H1 (cell line): ENCODE measurements at regions not wholly inside any gene's neighbourhood (a gene's known extent, or its start where the extent isn't known, plus 50 kb on each side); places are given as distances from the start of the nearest gene placed in this dataset.

Source experiments
- CTCF ChIA-PET: fragments of 300-600 bp; sonication (Branson Sonifier 250); formaldehyde crosslinking; loops from one replicate; lab custom pipeline; 2021; ENCODE audit not compliant: partially characterized antibody; lab: Charles Lee
- POLR2A ChIA-PET: fragments of 300-600 bp; sonication (Branson Sonifier 250); formaldehyde crosslinking; loops from one replicate; lab custom pipeline; 2021; ENCODE audit warnings: inconsistent platforms; ENCODE audit not compliant: partially characterized antibody; lab: Charles Lee
- DNase-seq, 2 experiments: peaks; one replicate each; pipeline versions ENCODE4 v3.0.0 to v3.0.0-alpha.2; 2010 to 2022; ENCODE audit warnings: low spot score in 2 of 2, low read depth in 1 of 2, mixed read lengths in 1 of 2
- FAIRE-seq: peaks from 2 replicates; lab custom pipeline; 2011; peaks lifted over from hg19 to GRCh38; lab: Jason Lieb, UNC
- H2AFZ ChIP-seq: 2 replicates; pipeline ENCODE4 v1.8.1; 2012; ENCODE audit warnings: low read length, inconsistent platforms
- H2AK5ac ChIP-seq: 2 replicates; pipeline ENCODE4 v1.6.1; 2013; ENCODE audit warnings: low read depth, low read length
- H2BK120ac ChIP-seq: replicated peaks from 2 replicates; pipeline ENCODE3; 2013; ENCODE audit warnings: low read depth, low read length, inconsistent platforms
- H2BK12ac ChIP-seq: 2 replicates; pipeline ENCODE4 v1.6.1; 2013; ENCODE audit warnings: low read depth, low read length
- H2BK15ac ChIP-seq: 2 replicates; pipeline ENCODE4 v1.6.1; 2013; ENCODE audit warnings: low read length
- H2BK20ac ChIP-seq: 2 replicates; pipeline ENCODE4 v1.6.1; 2013; ENCODE audit warnings: low read length
- H2BK5ac ChIP-seq: 2 replicates; pipeline ENCODE4 v1.6.1; 2013; ENCODE audit warnings: low read depth, low read length
- H3K14ac ChIP-seq: 2 replicates; pipeline ENCODE4 v1.6.1; 2013; ENCODE audit warnings: inconsistent platforms; ENCODE audit not compliant: insufficient read length
- H3K18ac ChIP-seq: 2 replicates; pipeline ENCODE4 v1.6.1; 2013; ENCODE audit warnings: low read length; ENCODE audit errors: extremely low read depth
- H3K23ac ChIP-seq: 2 replicates; pipeline ENCODE4 v1.6.1; 2013; ENCODE audit warnings: inconsistent platforms; ENCODE audit not compliant: insufficient read length
- H3K23me2 ChIP-seq: 2 replicates; pipeline ENCODE4 v1.6.1; 2013; ENCODE audit warnings: low read depth, low read length
- H3K27ac ChIP-seq: 2 replicates; pipeline ENCODE4 v1.6.1; 2011; ENCODE audit warnings: low read depth, low read length, inconsistent platforms
- H3K27me3 ChIP-seq, 4 experiments: replicated peaks in 1 of 4; 1 replicate in 1 of 4; 2 replicates in 3 of 4; pipeline versions ENCODE4 v1.6.1 to v1.8.1; 2011 to 2013; ENCODE audit warnings: low read length in 3 of 4, mild to moderate bottlenecking in 3 of 4, inconsistent platforms in 2 of 4, mixed read lengths in 2 of 4, moderate library complexity in 1 of 4; ENCODE audit not compliant: control insufficient read depth in 3 of 4, insufficient read depth in 3 of 4; ENCODE audit errors: extremely low read depth in 1 of 4
- H3K36me3 ChIP-seq, 4 experiments: 2 replicates each; pipeline versions ENCODE4 v1.6.1 to v1.8.1; 2011 to 2013; ENCODE audit warnings: mild to moderate bottlenecking in 4 of 4, low read length in 3 of 4, moderate library complexity in 2 of 4, control low read depth in 1 of 4, inconsistent platforms in 1 of 4; ENCODE audit not compliant: insufficient read depth in 4 of 4, control insufficient read depth in 2 of 4
- H3K4ac ChIP-seq: replicated peaks from 2 replicates; pipeline ENCODE3; 2013; ENCODE audit warnings: low read length, low read depth, mixed read lengths, inconsistent platforms; ENCODE audit not compliant: insufficient read length
- H3K4me1 ChIP-seq, 4 experiments: replicated peaks in 1 of 4; 1 replicate in 1 of 4; 2 replicates in 3 of 4; pipeline versions ENCODE4 v1.6.1 to v1.8.1; 2011 to 2013; ENCODE audit warnings: low read length in 3 of 4, inconsistent platforms in 2 of 4, mixed read lengths in 1 of 4; ENCODE audit not compliant: insufficient read depth in 4 of 4, control insufficient read depth in 3 of 4
- H3K4me2 ChIP-seq, 2 experiments: 2 replicates each; pipeline versions ENCODE4 v1.6.1 to v1.8.1; 2011 to 2013; ENCODE audit warnings: low read depth in 2 of 2, low read length in 2 of 2, control low read depth in 1 of 2, inconsistent platforms in 1 of 2, mild to moderate bottlenecking in 1 of 2; ENCODE audit not compliant: insufficient read depth in 1 of 2
- H3K4me3 ChIP-seq, 4 experiments: fragments of 200-600, 300-600 bp in 1 of 4; sonication (generic), shearing (Covaris generic), sonication (Bioruptor Twin) in 1 of 4; 2 replicates each; pipeline versions ENCODE4 v1.5.1 to v1.8.1; 2011 to 2016; ENCODE audit warnings: low read length in 4 of 4, low read depth in 3 of 4, control low read depth in 2 of 4, inconsistent platforms in 2 of 4, mild to moderate bottlenecking in 2 of 4, mixed read lengths in 1 of 4, moderate library complexity in 1 of 4; ENCODE audit not compliant: insufficient read depth in 2 of 4; ENCODE audit errors: extremely low read depth in 1 of 4
- H3K56ac ChIP-seq: replicated peaks from 2 replicates; pipeline ENCODE3; 2013; ENCODE audit warnings: low read depth, mild to moderate bottlenecking, mixed read lengths, low read length, inconsistent platforms; ENCODE audit not compliant: insufficient read length
- H3K79me1 ChIP-seq: 2 replicates; pipeline ENCODE4 v1.6.1; 2013; ENCODE audit warnings: low read depth, low read length, control low read depth
- H3K79me2 ChIP-seq, 2 experiments: 2 replicates each; pipeline versions ENCODE4 v1.6.1 to v1.8.1; 2012 to 2013; ENCODE audit warnings: low read length in 2 of 2, mild to moderate bottlenecking in 2 of 2, inconsistent platforms in 1 of 2; ENCODE audit not compliant: insufficient read depth in 2 of 2, control insufficient read depth in 1 of 2
- H3K9ac ChIP-seq, 4 experiments: replicated peaks in 1 of 4; 1 replicate in 1 of 4; 2 replicates in 3 of 4; pipeline versions ENCODE4 v1.6.1 to v1.8.1; 2011 to 2013; ENCODE audit warnings: low read depth in 3 of 4, low read length in 3 of 4, control low read depth in 2 of 4, mild to moderate bottlenecking in 2 of 4, moderate library complexity in 2 of 4, inconsistent platforms in 1 of 4; ENCODE audit errors: extremely low read depth in 1 of 4
- H3K9me3 ChIP-seq, 2 experiments: 2 replicates each; pipeline versions ENCODE4 v1.6.1 to v1.8.1; 2012 to 2013; ENCODE audit warnings: mild to moderate bottlenecking in 2 of 2, moderate library complexity in 2 of 2, control low read depth in 1 of 2, inconsistent platforms in 1 of 2, low read depth in 1 of 2, low read length in 1 of 2, mixed read lengths in 1 of 2; ENCODE audit not compliant: insufficient read depth in 2 of 2
- H4K20me1 ChIP-seq, 2 experiments: replicated peaks in 1 of 2; 2 replicates each; pipeline versions ENCODE3 to v1.8.1; 2011 to 2013; ENCODE audit warnings: inconsistent platforms in 2 of 2, low read length in 2 of 2, mild to moderate bottlenecking in 1 of 2; ENCODE audit not compliant: insufficient read depth in 2 of 2, control insufficient read depth in 1 of 2
- H4K5ac ChIP-seq: 2 replicates; pipeline ENCODE4 v1.6.1; 2013; ENCODE audit warnings: low read length, low read depth, mixed read lengths, inconsistent platforms; ENCODE audit not compliant: insufficient read length
- H4K8ac ChIP-seq: 2 replicates; pipeline ENCODE4 v1.8.0; 2013; ENCODE audit warnings: mild to moderate bottlenecking, moderate library complexity, low read length, inconsistent platforms; ENCODE audit not compliant: insufficient read depth; ENCODE audit errors: extremely low read depth
- H4K91ac ChIP-seq: replicated peaks from 2 replicates; pipeline ENCODE3; 2013; ENCODE audit warnings: low read length, mixed read lengths, inconsistent platforms; ENCODE audit not compliant: insufficient read length
- CTBP2 ChIP-seq: IDR thresholded peaks from 2 replicates; pipeline ENCODE4 v1.7.0; 2011; ENCODE audit warnings: borderline replicate concordance, mild to moderate bottlenecking, moderate library complexity, mixed read lengths, low read length; ENCODE audit not compliant: insufficient read depth, insufficient read length
- CTCF ChIP-seq, 3 experiments: IDR thresholded peaks; 1 replicate in 2 of 3; 2 replicates in 1 of 3; pipeline versions ENCODE4 v1.5.1 to v1.6.1; 2011; ENCODE audit warnings: low read length in 3 of 3, mild to moderate bottlenecking in 3 of 3, inconsistent platforms in 2 of 3, low read depth in 1 of 3, moderate library complexity in 1 of 3; ENCODE audit not compliant: insufficient read depth in 1 of 3; ENCODE audit errors: control extremely low read depth in 1 of 3
- EZH2 ChIP-seq: fragments of 200-600 bp; sonication (generic); IDR thresholded peaks from 2 replicates; pipeline ENCODE4 v1.7.1; 2012; ENCODE audit warnings: low read depth, mild to moderate bottlenecking, moderate library complexity, low read length, inconsistent platforms; ENCODE audit not compliant: severe bottlenecking
- NANOG ChIP-seq: IDR thresholded peaks from 2 replicates; pipeline ENCODE4 v1.6.1; 2011; ENCODE audit warnings: low read length, low read depth, mild to moderate bottlenecking, inconsistent platforms; ENCODE audit not compliant: insufficient read depth, poor library complexity, severe bottlenecking
- PHF8 ChIP-seq: fragments of 200-600 bp; sonication (generic); conservative IDR thresholded peaks from 2 replicates; pipeline ENCODE4 v1.7.1; 2012; ENCODE audit warnings: low read depth, mild to moderate bottlenecking, inconsistent platforms, low read length, moderate library complexity
- POLR2AphosphoS5 ChIP-seq: IDR thresholded peaks from 2 replicates; pipeline ENCODE4 v1.6.1; 2011; ENCODE audit warnings: low read depth, low read length
- SAP30 ChIP-seq: fragments of 300-600 bp; sonication (generic); IDR thresholded peaks from 2 replicates; pipeline ENCODE4 v1.7.1; 2012; ENCODE audit warnings: low read length, moderate library complexity, mild to moderate bottlenecking, inconsistent platforms; ENCODE audit not compliant: insufficient read depth, insufficient replicate concordance
- TCF12 ChIP-seq: IDR thresholded peaks from 2 replicates; pipeline ENCODE4 v1.6.1; 2011; ENCODE audit warnings: low read depth, mild to moderate bottlenecking, low read length
- TEAD4 ChIP-seq: IDR thresholded peaks from 2 replicates; pipeline ENCODE4 v1.6.1; 2012; ENCODE audit warnings: low read depth, low read length, inconsistent platforms, mixed read lengths

- Histone ChIP-seq H2BK15ac (no peak overlapping the region), H3K4ac (no peak overlapping the region), H2BK5ac (no peak overlapping the region), H3K4me1 (no peaks in the 10 kb centered on the region), H3K36me3 (no peaks in the 10 kb centered on the region), H3K79me2 (no peaks in the 10 kb centered on the region), H3K56ac (no peak overlapping the region), H3K27me3 (no peaks in the 10 kb centered on the region), H4K91ac (no peak overlapping the region), H3K23me2 (no peaks in the 10 kb centered on the region), H3K4me2 (no peak overlapping the region), H4K5ac (no peak overlapping the region), H3K23ac (no peak overlapping the region), H3K14ac (no peak overlapping the region), H3K18ac (no peak overlapping the region), H3K9me3 (no peaks in the 10 kb centered on the region), H4K8ac (no peak overlapping the region), H3K4me3 (no peak overlapping the region), H2AK5ac (no peak overlapping the region), H2BK20ac (no peak overlapping the region), H2BK120ac (no peak overlapping the region), H4K20me1 (no peaks in the 10 kb centered on the region), H3K9ac (no peak overlapping the region), H3K27ac (no peak overlapping the region), H3K79me1 (no peaks in the 10 kb centered on the region), H2AFZ (no peak overlapping the region), H2BK12ac (no peak overlapping the region)
- TF ChIP-seq NANOG, result no peak
- TF ChIP-seq EZH2, result no peak
- TF ChIP-seq TCF12, result no peak
- no peak for TF ChIP-seq PHF8
- TF ChIP-seq CTBP2, result no peak
- no peak for TF ChIP-seq TEAD4
- TF ChIP-seq POLR2AphosphoS5, result no peak
- no peak for TF ChIP-seq CTCF (IDR thresholded peaks at IDR 0.05; ENCODE audit: control extremely low read depth in 1 of 3, insufficient read depth in 1 of 3, low read depth in 1 of 3, low read length in 3 of 3)
- no peak for TF ChIP-seq SAP30
- FAIRE-seq (no peak), DNase-seq (no peak)
- CTCF ChIA-PET, result no interaction called here
- POLR2A ChIA-PET, result no interaction called here
These were observed 104.8 kb downstream of the DMRTA2 start for GRCh38 chr1:50318428-50318827.
